ENCODE measurements at regions not wholly inside any gene's neighbourhood (a gene's known extent, or its start where the extent isn't known, plus 50 kb on each side); places are given as distances from the start of the nearest gene placed in this dataset.

GRCh38 chr2:51846018-51846417, 814.1 kb upstream of the NRXN1 start:
- TF ChIP-seq CTCF (IDR thresholded peaks at IDR 0.05) (no peak), POLR2A (IDR thresholded peaks at IDR 0.05) (no peak)

All from Peyer's patch (tissue), 4 donors.